ENCODE measurements at regions not wholly inside any gene's neighbourhood (a gene's known extent, or its start where the extent isn't known, plus 50 kb on each side); places are given as distances from the start of the nearest gene placed in this dataset.
"Not testable (repeated sequence)": the region's sequence is repeated elsewhere in the genome, so short reads cannot be mapped to it uniquely, and the experiment has no call there.

DNA sequence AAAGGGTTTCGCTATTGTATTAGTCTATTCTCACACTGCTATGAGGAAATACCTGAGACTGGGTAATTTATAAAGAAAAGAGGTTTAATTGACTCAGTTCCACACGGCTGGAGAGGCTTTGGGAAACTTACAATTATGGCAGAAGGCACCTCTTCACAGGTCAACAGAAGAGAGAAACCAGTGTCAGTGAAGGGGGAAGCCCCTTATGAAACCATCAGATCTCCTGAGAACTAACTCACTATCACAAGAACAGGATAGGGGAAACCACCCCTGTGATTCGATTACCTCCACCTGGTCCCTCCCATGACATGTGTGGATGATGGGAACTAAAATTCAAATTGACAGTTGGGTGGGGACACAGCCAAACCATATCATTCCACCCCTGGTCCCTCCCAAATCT is 589.5 kb downstream of the CENPC start:
- no peak for DNase-seq (ENCODE audit: extremely low read depth in 1 of 2, low read depth in 1 of 2)

DNA sequence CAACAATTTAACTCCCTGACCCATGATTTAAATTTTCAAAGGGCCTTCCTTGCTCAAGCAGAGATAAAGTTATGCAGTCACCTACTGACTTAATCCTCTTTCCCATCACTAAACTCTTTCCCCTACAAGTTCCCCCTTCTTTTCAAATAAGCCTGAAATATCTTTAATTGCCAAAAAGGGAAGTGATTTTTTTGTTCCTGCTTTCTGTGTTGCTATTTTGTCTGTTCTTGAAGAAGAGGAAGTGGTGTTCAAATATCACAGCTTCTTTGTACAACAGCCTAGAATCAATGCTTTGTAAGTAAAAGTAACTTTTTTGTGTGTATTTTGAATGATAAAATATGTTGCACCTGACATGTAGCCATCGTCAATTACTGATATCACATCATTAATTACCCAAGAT is 595.9 kb downstream of the CENPC start:
- no peak for DNase-seq (ENCODE audit: extremely low read depth in 1 of 2, low read depth in 1 of 2)

- no peak for DNase-seq (ENCODE audit: extremely low read depth in 1 of 2, low read depth in 1 of 2)
Measured at GRCh38 chr4:66946761-66947160, 598.5 kb downstream of the CENPC start.

- DNase-seq (ENCODE audit: extremely low read depth in 1 of 2, low read depth in 1 of 2) = no peak
Measured at GRCh38 chr4:66943112-66943511, 602.2 kb downstream of the CENPC start.

GRCh38 chr4:66931981-66932380 is 613.3 kb downstream of the CENPC start:
- DNase-seq (ENCODE audit: extremely low read depth in 1 of 2, low read depth in 1 of 2) = not testable (repeated sequence)

DNA sequence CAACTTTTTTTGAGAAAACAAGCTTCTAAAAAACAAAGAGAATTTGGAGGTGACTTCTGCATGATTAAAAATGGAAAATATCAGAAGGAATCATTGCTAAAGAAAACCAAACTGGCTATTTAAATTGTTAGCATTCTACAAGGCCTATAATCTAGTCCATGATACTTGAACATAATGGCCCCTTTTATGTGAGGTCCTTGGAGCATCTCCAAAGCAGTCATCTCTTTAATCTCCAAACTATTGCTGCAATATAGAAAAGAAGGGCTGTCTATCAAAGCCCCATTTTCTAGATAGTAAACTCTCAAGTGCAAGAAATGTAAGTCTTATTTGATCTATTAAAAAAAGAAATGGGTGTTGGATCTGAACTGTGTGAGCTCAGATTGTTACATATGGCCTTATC is 615.1 kb downstream of the CENPC start:
- DNase-seq (ENCODE audit: extremely low read depth in 1 of 2, low read depth in 1 of 2) = no peak

DNA sequence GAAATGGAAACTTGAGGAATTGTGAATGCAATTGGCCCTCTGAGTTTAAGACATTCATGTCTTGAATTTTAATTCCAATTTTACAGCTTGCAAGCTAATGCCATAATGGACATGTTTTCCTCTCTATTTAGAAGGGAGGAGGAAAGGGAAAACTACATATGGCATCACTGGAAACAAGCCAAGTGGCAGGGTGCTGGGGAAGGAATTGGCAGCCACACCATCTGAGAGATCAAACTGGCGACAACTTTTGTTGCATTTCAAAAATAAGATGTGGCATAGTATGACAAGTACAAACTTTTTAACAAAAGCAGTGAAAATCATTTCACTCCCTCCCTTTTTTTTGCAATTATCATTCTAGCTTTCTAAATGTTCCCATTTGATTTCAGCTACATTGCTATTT is 615.6 kb downstream of the CENPC start:
- DNase-seq (ENCODE audit: extremely low read depth in 1 of 2, low read depth in 1 of 2) = no peak

GRCh38 chr4:66928881-66929280 is 616.4 kb downstream of the CENPC start:
- DNase-seq (ENCODE audit: extremely low read depth in 1 of 2, low read depth in 1 of 2) = not testable (repeated sequence)

- no peak for DNase-seq (ENCODE audit: extremely low read depth in 1 of 2, low read depth in 1 of 2)
Measured at GRCh38 chr4:66927937-66928336, 617.4 kb downstream of the CENPC start.

DNA sequence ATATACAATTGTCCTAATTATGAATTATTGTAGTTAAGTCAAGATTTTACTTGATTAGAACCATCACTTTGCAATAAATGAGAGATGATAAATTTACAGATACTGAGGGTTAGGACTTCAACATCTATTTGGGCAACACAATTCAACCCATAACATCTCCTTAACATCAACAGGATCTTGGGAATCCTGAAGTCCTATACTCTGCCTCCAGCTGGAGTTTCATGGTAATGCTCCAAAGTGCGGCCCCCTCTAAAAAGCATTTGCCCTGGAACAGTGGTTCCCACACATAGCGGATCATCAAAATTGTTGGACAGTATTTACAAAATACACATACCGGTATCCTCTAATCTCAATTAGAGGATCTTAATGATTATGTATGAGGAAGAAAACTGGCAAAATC is 618.6 kb downstream of the CENPC start:
- DNase-seq (ENCODE audit: extremely low read depth in 1 of 2, low read depth in 1 of 2) = no peak

DNA sequence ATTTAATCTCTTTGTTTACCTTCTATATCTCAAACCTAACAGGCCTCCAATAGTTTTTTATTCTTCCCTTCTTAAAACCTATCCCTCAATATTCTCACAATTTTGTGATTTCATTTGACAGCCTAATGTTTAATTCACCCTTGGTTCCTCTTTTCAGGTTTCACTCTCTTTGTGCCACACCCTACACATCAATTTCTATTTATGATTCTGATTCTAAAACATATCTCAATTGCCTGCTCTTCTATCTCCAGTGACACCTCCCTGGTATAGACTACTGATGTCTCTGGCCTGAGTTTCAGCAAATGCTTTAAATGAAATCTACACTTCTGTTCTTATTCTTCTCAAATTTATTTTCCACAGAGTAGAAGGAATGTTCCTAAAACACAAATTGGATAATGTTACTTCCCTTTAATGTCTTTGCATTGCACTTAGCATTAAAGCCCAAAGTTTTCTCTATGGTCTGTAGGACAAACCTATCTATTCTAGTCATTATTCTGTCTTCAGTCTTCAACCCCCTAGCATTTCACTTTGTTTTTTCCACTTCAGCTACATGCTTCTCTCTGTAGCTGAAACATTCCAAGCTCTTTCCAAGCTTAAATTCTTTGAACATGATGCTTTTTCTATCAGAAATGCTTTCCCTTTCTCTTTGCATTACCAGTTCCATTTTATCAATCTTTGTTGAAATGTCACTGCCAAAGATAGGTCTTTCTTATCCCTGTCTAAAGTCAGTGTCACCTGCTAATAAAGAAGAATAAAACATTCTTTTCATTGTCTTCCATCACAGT is 622.0 kb downstream of the CENPC start:
- DNase-seq (ENCODE audit: extremely low read depth in 1 of 2, low read depth in 1 of 2) = no peak

- no peak for DNase-seq (ENCODE audit: extremely low read depth in 1 of 2, low read depth in 1 of 2)
Measured at GRCh38 chr4:66921433-66921832, 623.9 kb downstream of the CENPC start.

- DNase-seq (ENCODE audit: extremely low read depth in 1 of 2, low read depth in 1 of 2) = no peak
Measured at GRCh38 chr4:66920514-66920913, 624.8 kb downstream of the CENPC start.

GRCh38 chr4:66911880-66912279 is 633.4 kb downstream of the CENPC start:
- DNase-seq (ENCODE audit: extremely low read depth in 1 of 2, low read depth in 1 of 2) = no peak

DNA sequence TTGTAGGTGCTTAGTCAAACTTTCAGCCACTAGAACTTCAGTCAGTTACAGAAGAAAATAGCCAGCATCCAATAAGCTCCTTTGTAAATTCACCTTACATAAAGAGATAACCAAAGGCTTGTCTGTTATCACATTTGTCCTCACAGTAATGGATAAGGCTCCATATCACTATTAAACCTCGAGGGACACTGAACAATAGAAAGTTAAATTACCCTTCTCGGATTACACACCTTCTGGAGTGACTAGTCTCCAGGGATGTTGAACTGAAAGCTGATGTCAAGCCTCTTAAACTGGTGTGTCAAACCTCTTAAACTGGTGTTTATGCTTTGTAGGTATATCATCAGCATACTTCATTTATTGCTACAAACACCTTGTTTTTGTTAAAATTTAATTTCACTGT is 639.0 kb downstream of the CENPC start:
- no peak for DNase-seq (ENCODE audit: extremely low read depth in 1 of 2, low read depth in 1 of 2)

- DNase-seq (ENCODE audit: extremely low read depth in 1 of 2, low read depth in 1 of 2) = no peak
Measured at GRCh38 chr4:66899422-66900065, 645.8 kb downstream of the CENPC start.

- no peak for DNase-seq (ENCODE audit: extremely low read depth in 1 of 2, low read depth in 1 of 2)
Measured at GRCh38 chr4:66893807-66894206, 651.5 kb downstream of the CENPC start.

DNA sequence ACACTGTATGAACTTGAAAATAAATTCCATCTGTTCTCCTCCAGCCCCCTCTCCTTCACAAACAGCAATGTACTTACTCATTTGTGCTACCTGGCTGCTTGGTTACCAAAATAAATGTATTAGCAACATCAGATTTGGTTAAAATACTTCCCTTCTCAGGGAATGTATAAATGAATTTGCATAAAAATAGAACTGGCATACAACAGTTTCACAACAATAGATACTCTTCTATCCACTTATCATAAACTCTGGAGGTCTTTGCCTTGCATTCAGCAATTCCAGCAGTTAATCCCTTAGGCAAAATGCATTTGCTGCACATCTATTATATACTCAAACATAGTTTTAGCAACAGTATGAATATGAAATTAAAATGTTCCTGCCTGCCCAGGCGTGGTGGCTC is 658.2 kb downstream of the CENPC start:
- no peak for DNase-seq (ENCODE audit: extremely low read depth in 1 of 2, low read depth in 1 of 2)

GRCh38 chr4:66885501-66886165 is 659.7 kb downstream of the CENPC start:
- no peak for DNase-seq (ENCODE audit: extremely low read depth in 1 of 2, low read depth in 1 of 2)

DNA sequence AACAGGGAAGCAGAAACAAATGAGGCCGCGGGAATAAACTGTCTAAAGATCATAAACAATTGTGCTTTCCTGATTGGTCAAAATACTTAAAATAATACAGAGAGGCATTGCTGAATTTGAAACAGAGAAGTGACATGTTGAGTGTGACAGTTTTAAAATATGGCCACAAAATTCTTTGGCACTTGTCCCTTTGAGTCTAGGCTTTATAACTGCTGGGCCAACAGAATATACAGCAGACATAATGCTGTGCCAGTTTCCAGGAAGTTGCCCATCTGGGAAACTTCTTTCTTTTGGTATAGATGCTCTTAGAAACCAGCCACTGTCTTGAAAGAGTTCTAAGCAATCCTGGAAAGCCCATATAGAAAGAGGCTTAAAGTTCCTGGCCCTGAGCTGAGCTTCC is 668.4 kb downstream of the CENPC start:
- no peak for DNase-seq (ENCODE audit: extremely low read depth in 1 of 2, low read depth in 1 of 2)

DNA sequence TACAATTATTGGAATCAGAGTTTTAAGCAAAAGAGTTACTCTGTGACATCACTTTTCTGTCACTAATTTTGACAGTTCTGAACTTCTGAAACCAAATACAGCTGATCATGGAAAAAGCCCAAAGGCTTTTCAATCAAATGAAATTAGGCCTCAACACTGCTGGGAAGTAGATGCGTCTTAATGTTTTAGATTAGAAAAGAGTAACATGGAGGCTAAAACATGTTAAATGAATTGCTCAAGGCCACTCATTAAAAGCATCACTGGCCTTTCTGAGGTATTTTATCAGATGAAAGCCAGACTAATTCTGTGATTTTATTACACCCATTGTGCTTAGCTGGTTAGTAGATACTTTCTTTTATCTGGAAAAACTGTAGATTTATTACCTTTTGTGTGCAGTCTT is 672.6 kb downstream of the CENPC start:
- DNase-seq (ENCODE audit: extremely low read depth in 1 of 2, low read depth in 1 of 2) = no peak

GRCh38 chr4:66863481-66863880 is 681.8 kb downstream of the CENPC start:
- DNase-seq (ENCODE audit: extremely low read depth in 1 of 2, low read depth in 1 of 2) = no peak
